Osteoblast (primary cell): ENCODE measurements at regions not wholly inside any gene's neighbourhood (a gene's known extent, or its start where the extent isn't known, plus 50 kb on each side); places are given as distances from the start of the nearest gene placed in this dataset.

Source experiments
- DNase-seq: peaks from one replicate; pipeline ENCODE4 v3.0.0; 2011; ENCODE audit warnings: low spot score, mixed read lengths; ENCODE audit not compliant: insufficient read length; ENCODE audit errors: missing footprints
- H2AFZ ChIP-seq: 2 replicates; pipeline ENCODE4 v1.6.0; 2011; ENCODE audit warnings: mild to moderate bottlenecking, low read length
- H3K27ac ChIP-seq: 2 replicates; pipeline ENCODE4 v1.5.1; 2011; ENCODE audit warnings: mild to moderate bottlenecking, low read depth, low read length, moderate library complexity
- H3K27me3 ChIP-seq: 2 replicates; pipeline ENCODE4 v1.6.0; 2012; ENCODE audit warnings: mild to moderate bottlenecking, control low read depth, inconsistent platforms, low read length, moderate library complexity; ENCODE audit not compliant: insufficient read depth
- H3K36me3 ChIP-seq: 2 replicates; pipeline ENCODE4 v1.5.1; 2011; ENCODE audit warnings: mild to moderate bottlenecking, low read length, control low read depth, moderate library complexity; ENCODE audit not compliant: insufficient read depth
- H3K4me1 ChIP-seq: 2 replicates; pipeline ENCODE4 v1.5.1; 2011; ENCODE audit warnings: mild to moderate bottlenecking, low read length, control low read depth, moderate library complexity; ENCODE audit not compliant: insufficient read depth
- H3K4me2 ChIP-seq: 2 replicates; pipeline ENCODE4 v1.6.0; 2011; ENCODE audit warnings: mild to moderate bottlenecking, low read length; ENCODE audit not compliant: insufficient read depth
- H3K4me3 ChIP-seq: fragments of 200-600 bp; sonication (generic); 3 replicates; pipeline ENCODE4 v1.5.1; 2012; ENCODE audit warnings: mild to moderate bottlenecking, low read length, inconsistent platforms; ENCODE audit not compliant: insufficient read depth
- H3K79me2 ChIP-seq: 2 replicates; pipeline ENCODE4 v1.6.0; 2012; ENCODE audit warnings: mild to moderate bottlenecking, low read length, control low read depth, inconsistent platforms; ENCODE audit not compliant: insufficient read depth
- H3K9me3 ChIP-seq: 2 replicates; pipeline ENCODE4 v1.5.1; 2011; ENCODE audit warnings: low read depth, low read length, control low read depth
- H4K20me1 ChIP-seq: 2 replicates; pipeline ENCODE4 v1.6.0; 2012; ENCODE audit warnings: mild to moderate bottlenecking, low read length, control low read depth; ENCODE audit not compliant: insufficient read depth
- TF ChIP-seq, protein P1 (sequence below): IDR thresholded peaks from 2 replicates; pipeline ENCODE4 v1.5.1; 2011; ENCODE audit warnings: mild to moderate bottlenecking, low read depth, low read length, moderate library complexity; ENCODE audit errors: extremely low read depth

DNA sequence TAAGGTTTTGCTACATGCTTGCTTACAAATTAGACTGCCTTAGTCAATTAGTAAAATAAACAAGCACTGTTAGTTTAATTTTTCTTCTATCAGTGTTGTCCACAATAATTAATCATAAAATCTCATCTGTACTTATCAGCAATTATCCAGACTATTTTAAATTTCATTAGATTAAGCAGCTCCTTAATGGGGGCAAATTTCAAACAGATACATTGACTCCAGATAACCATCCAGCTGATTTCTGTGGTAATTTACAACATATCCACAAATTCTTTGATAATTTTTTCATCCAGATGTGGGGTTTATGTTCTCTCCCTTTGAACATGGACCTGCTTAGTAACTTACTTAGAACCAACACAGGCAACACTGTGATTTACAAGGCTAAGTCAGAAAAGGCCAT, 170.4 kb upstream of the CWC22 start:
- Histone ChIP-seq H2AFZ (no peak overlapping the region), H3K9me3 (no peaks in the 10 kb centered on the region), H3K27ac (no peak overlapping the region), H3K4me2 (no peak overlapping the region), H3K4me3 (no peak overlapping the region), H3K27me3 (no peaks in the 10 kb centered on the region), H3K79me2 (no peaks in the 10 kb centered on the region), H3K36me3 (no peaks in the 10 kb centered on the region), H3K4me1 (no peaks in the 10 kb centered on the region), H4K20me1 (no peaks in the 10 kb centered on the region)
- DNase-seq, result no peak
- TF ChIP-seq, protein P1, sequence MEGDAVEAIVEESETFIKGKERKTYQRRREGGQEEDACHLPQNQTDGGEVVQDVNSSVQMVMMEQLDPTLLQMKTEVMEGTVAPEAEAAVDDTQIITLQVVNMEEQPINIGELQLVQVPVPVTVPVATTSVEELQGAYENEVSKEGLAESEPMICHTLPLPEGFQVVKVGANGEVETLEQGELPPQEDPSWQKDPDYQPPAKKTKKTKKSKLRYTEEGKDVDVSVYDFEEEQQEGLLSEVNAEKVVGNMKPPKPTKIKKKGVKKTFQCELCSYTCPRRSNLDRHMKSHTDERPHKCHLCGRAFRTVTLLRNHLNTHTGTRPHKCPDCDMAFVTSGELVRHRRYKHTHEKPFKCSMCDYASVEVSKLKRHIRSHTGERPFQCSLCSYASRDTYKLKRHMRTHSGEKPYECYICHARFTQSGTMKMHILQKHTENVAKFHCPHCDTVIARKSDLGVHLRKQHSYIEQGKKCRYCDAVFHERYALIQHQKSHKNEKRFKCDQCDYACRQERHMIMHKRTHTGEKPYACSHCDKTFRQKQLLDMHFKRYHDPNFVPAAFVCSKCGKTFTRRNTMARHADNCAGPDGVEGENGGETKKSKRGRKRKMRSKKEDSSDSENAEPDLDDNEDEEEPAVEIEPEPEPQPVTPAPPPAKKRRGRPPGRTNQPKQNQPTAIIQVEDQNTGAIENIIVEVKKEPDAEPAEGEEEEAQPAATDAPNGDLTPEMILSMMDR, result no peak

DNA sequence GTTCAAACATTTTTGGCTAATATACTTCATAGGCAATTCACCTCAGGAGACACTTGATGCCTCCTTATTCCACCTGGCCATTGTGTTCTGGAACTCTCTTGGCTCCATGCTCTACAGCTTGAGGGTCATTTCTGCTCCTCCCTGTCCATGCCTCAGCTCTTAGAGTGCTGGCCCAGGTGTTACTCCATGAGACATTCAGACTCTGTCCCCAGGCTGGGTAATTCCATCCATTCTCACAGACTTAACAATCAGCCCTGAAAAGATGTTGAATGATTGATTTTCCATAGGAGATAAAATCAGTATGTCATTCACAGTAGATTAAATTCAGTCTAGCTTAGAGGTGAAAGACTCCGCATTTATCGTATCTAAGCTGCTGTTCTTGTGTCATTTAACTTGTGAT, 168.6 kb upstream of the CWC22 start:
- Histone ChIP-seq H3K4me3 (no peak overlapping the region), H3K79me2 (no peaks in the 10 kb centered on the region), H4K20me1 (no peaks in the 10 kb centered on the region), H2AFZ (no peak overlapping the region), H3K9me3 (no peaks in the 10 kb centered on the region), H3K4me1 (no peaks in the 10 kb centered on the region), H3K4me2 (no peak overlapping the region), H3K36me3 (no peaks in the 10 kb centered on the region), H3K27me3 (no peaks in the 10 kb centered on the region), H3K27ac (no peak overlapping the region)
- TF ChIP-seq, protein P1, result no peak
- no peak for DNase-seq

DNA sequence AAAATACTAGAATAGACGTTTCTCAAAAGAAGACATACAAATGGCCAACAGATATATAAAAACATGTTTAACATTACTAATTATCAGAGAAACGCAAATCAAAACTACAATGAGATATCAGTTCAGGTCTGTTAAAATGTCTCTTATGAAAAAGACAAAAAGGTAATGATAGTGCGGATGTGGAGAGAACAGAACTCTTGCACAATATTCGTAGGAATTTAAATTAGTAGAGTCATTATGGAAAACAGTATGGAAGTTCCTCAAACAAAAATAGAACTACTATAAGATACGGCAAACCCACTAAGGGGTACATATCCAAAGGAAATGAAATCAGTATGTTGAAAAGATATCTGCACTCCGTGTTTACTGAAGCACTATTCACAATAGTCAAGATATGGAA, 167.5 kb upstream of the CWC22 start:
- no peaks in the 10 kb centered on the region for H4K20me1 ChIP-seq
- peaks cover 2% of the 10 kb centered on the region for H3K9me3 ChIP-seq
- no peaks in the 10 kb centered on the region for H3K4me1 ChIP-seq
- H3K4me2 ChIP-seq, result no peak overlapping the region
- no peaks in the 10 kb centered on the region for H3K79me2 ChIP-seq
- H3K27ac ChIP-seq, result no peak overlapping the region
- no peak for DNase-seq
- TF ChIP-seq, protein P1, result no peak
- no peak overlapping the region for H2AFZ ChIP-seq
- no peaks in the 10 kb centered on the region for H3K27me3 ChIP-seq
- H3K36me3 ChIP-seq, result no peaks in the 10 kb centered on the region
- no peak overlapping the region for H3K4me3 ChIP-seq

DNA sequence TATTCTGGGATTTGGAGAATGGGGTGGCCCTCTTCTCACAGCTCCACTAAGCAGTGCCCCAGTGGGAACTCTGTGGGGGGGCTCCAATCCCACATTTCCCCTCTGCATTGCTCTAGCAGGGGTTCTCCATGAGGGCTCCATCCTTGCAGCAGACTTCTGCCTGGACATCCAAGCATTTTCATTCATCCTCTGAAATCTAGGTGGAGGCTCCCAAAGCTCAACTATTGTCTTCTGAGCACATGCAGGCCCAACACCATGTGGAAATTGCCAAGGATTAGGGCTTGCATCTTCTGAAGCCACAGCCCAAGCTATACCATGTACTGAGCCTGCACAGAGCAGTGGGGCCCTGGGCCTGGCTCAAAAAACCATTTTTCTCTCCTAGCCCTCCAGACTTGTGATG, 162.4 kb upstream of the CWC22 start:
- peaks cover 12% of the 10 kb centered on the region for H3K9me3 ChIP-seq
- no peaks in the 10 kb centered on the region for H4K20me1 ChIP-seq
- no peaks in the 10 kb centered on the region for H3K36me3 ChIP-seq
- no peak overlapping the region for H3K4me2 ChIP-seq
- no peak overlapping the region for H3K27ac ChIP-seq
- H3K4me3 ChIP-seq, result no peak overlapping the region
- no peak for DNase-seq
- H3K4me1 ChIP-seq, result no peaks in the 10 kb centered on the region
- TF ChIP-seq, protein P1, result no peak
- no peaks in the 10 kb centered on the region for H3K27me3 ChIP-seq
- no peak overlapping the region for H2AFZ ChIP-seq
- H3K79me2 ChIP-seq, result no peaks in the 10 kb centered on the region
